ENCODE measurements at regions not wholly inside any gene's neighbourhood (a gene's known extent, or its start where the extent isn't known, plus 50 kb on each side); places are given as distances from the start of the nearest gene placed in this dataset.
A peak's percentile ranks its signal among the peaks of the same experiment; 100 is the strongest.
"Not testable (repeated sequence)": the region's sequence is repeated elsewhere in the genome, so short reads cannot be mapped to it uniquely, and the experiment has no call there.

- no peak for DNase-seq
These were observed 376.2 kb upstream of the CLINT1 start for GRCh38 chr5:158235159-158235547.

GRCh38 chr5:158234323-158235158 is 375.6 kb upstream of the CLINT1 start:
- DNase-seq = no peak

- DNase-seq = no peak
These were observed 374.9 kb upstream of the CLINT1 start for GRCh38 chr5:158233735-158234322.

- not testable (repeated sequence) for DNase-seq
These were observed 368.4 kb upstream of the CLINT1 start for GRCh38 chr5:158227314-158227713.

GRCh38 chr5:158226496-158226895 is 367.6 kb upstream of the CLINT1 start:
- no peak for DNase-seq

GRCh38 chr5:158224253-158224652 is 365.3 kb upstream of the CLINT1 start:
- DNase-seq = no peak

GRCh38 chr5:158223054-158223600 is 364.2 kb upstream of the CLINT1 start:
- no peak for DNase-seq

GRCh38 chr5:158212917-158213316 is 354.0 kb upstream of the CLINT1 start:
- no peak for DNase-seq

GRCh38 chr5:158212237-158212636 is 353.3 kb upstream of the CLINT1 start:
- no peak for DNase-seq

GRCh38 chr5:158209219-158209908 is 350.4 kb upstream of the CLINT1 start:
- no peak for DNase-seq

- DNase-seq = no peak
These were observed 348.8 kb upstream of the CLINT1 start for GRCh38 chr5:158207733-158208132.

GRCh38 chr5:158205992-158206391 is 347.0 kb upstream of the CLINT1 start:
- DNase-seq = no peak

GRCh38 chr5:158203261-158203660 is 344.3 kb upstream of the CLINT1 start:
- DNase-seq = no peak

- DNase-seq = no peak
These were observed 343.9 kb upstream of the CLINT1 start for GRCh38 chr5:158202801-158203200.

- DNase-seq = no peak
These were observed 341.7 kb upstream of the CLINT1 start for GRCh38 chr5:158200619-158201018.

- no peak for DNase-seq
These were observed 339.7 kb upstream of the CLINT1 start for GRCh38 chr5:158198636-158199035.

- DNase-seq = no peak
These were observed 336.7 kb upstream of the CLINT1 start for GRCh38 chr5:158195416-158196210.

- no peak for DNase-seq
These were observed 335.6 kb upstream of the CLINT1 start for GRCh38 chr5:158194561-158194976.

GRCh38 chr5:158193395-158193794 is 334.4 kb upstream of the CLINT1 start:
- not testable (repeated sequence) for DNase-seq

- DNase-seq = peak; percentile 13
These were observed 321.5 kb upstream of the CLINT1 start for GRCh38 chr5:158180407-158180806.

- no peak for DNase-seq
These were observed 320.3 kb upstream of the CLINT1 start for GRCh38 chr5:158179271-158179670.

- DNase-seq = no peak
These were observed 319.6 kb upstream of the CLINT1 start for GRCh38 chr5:158178535-158178934.

GRCh38 chr5:158177146-158177545 is 318.2 kb upstream of the CLINT1 start:
- DNase-seq = no peak
